Trophoblast cell (in vitro differentiated cells and primary cell): ENCODE measurements at regions not wholly inside any gene's neighbourhood (a gene's known extent, or its start where the extent isn't known, plus 50 kb on each side); places are given as distances from the start of the nearest gene placed in this dataset.
A peak's percentile ranks its signal among the peaks of the same experiment; 100 is the strongest.

Experiments
- DNase-seq, 2 donors: peaks; one replicate each; pipeline ENCODE4 v3.0.0-alpha.2; 2016
- H2AFZ ChIP-seq: 2 replicates; pipeline ENCODE4 v1.6.1; 2013; ENCODE audit warnings: low read length, moderate library complexity, mild to moderate bottlenecking; ENCODE audit not compliant: insufficient read depth, poor library complexity
- H2AK5ac ChIP-seq: 2 replicates; pipeline ENCODE4 v1.6.1; 2013; ENCODE audit warnings: mild to moderate bottlenecking, low read length
- H2BK120ac ChIP-seq: 2 replicates; pipeline ENCODE4 v1.6.1; 2013; ENCODE audit warnings: low read length, mild to moderate bottlenecking, moderate library complexity; ENCODE audit not compliant: insufficient read depth, poor library complexity
- H2BK12ac ChIP-seq: 2 replicates; pipeline ENCODE4 v1.6.1; 2013; ENCODE audit warnings: mild to moderate bottlenecking, low read length, moderate library complexity
- H2BK5ac ChIP-seq: 2 replicates; pipeline ENCODE4 v1.6.1; 2013; ENCODE audit warnings: low read length, low read depth, moderate library complexity, mild to moderate bottlenecking; ENCODE audit not compliant: poor library complexity
- H3K14ac ChIP-seq: 2 replicates; pipeline ENCODE4 v1.6.1; 2013; ENCODE audit warnings: mild to moderate bottlenecking, low read length
- H3K18ac ChIP-seq: 2 replicates; pipeline ENCODE4 v1.6.1; 2013; ENCODE audit warnings: mild to moderate bottlenecking, low read length
- H3K23ac ChIP-seq: 2 replicates; pipeline ENCODE4 v1.6.1; 2013; ENCODE audit warnings: low read length
- H3K27ac ChIP-seq: 2 replicates; pipeline ENCODE4 v1.5.1; 2013; ENCODE audit warnings: low read depth, mild to moderate bottlenecking, inconsistent platforms, low read length, moderate library complexity
- H3K27me3 ChIP-seq: 2 replicates; pipeline ENCODE4 v1.6.1; 2013; ENCODE audit warnings: inconsistent platforms, mild to moderate bottlenecking, low read length, moderate library complexity; ENCODE audit not compliant: insufficient read depth
- H3K36me3 ChIP-seq, 2 experiments: 1 replicate in 1 of 2; 2 replicates in 1 of 2; pipeline ENCODE4 v1.6.1; 2013; ENCODE audit warnings: low read length in 2 of 2, mild to moderate bottlenecking in 2 of 2, moderate library complexity in 1 of 2; ENCODE audit not compliant: insufficient read depth in 2 of 2, control insufficient read depth in 1 of 2
- H3K4ac ChIP-seq: 2 replicates; pipeline ENCODE4 v1.6.1; 2013; ENCODE audit warnings: low read depth, mild to moderate bottlenecking, low read length, moderate library complexity
- H3K4me1 ChIP-seq, 2 experiments: 1 replicate in 1 of 2; 2 replicates in 1 of 2; pipeline ENCODE4 v1.6.1; 2013; ENCODE audit warnings: low read length in 2 of 2, mild to moderate bottlenecking in 2 of 2, moderate library complexity in 1 of 2; ENCODE audit not compliant: insufficient read depth in 2 of 2, control insufficient read depth in 1 of 2
- H3K4me2 ChIP-seq: 2 replicates; pipeline ENCODE4 v1.6.1; 2013; ENCODE audit warnings: inconsistent platforms, mild to moderate bottlenecking, low read length, moderate library complexity
- H3K4me3 ChIP-seq: 2 replicates; pipeline ENCODE4 v1.5.1; 2013; ENCODE audit warnings: mild to moderate bottlenecking, low read depth, low read length, inconsistent platforms
- H3K79me1 ChIP-seq: one replicate; pipeline ENCODE4 v1.6.1; 2013; ENCODE audit warnings: low read length
- H3K79me2 ChIP-seq: 2 replicates; pipeline ENCODE4 v1.6.1; 2013; ENCODE audit warnings: low read length, mild to moderate bottlenecking; ENCODE audit not compliant: control insufficient read depth, insufficient read depth, poor library complexity
- H3K9ac ChIP-seq: 2 replicates; pipeline ENCODE4 v1.6.1; 2013; ENCODE audit warnings: mild to moderate bottlenecking, low read length
- H3K9me3 ChIP-seq: 2 replicates; pipeline ENCODE4 v1.6.1; 2013; ENCODE audit warnings: low read depth, mild to moderate bottlenecking, control low read depth, inconsistent platforms, low read length; ENCODE audit not compliant: insufficient read depth
- H4K12ac ChIP-seq: 2 replicates; pipeline ENCODE4 v1.6.1; 2013; ENCODE audit warnings: low read depth, mild to moderate bottlenecking, low read length, moderate library complexity
- H4K8ac ChIP-seq: 2 replicates; pipeline ENCODE4 v1.6.1; 2013; ENCODE audit warnings: low read depth, mild to moderate bottlenecking, low read length, moderate library complexity
- H4K91ac ChIP-seq: one replicate; pipeline ENCODE4 v1.6.1; 2013; ENCODE audit warnings: low read depth, mild to moderate bottlenecking, low read length, moderate library complexity
- WGBS: extraction: QIAGEN DNeasy Blood & Tissue Kit; methylation state at CpG from one replicate; pipeline ENCODE4 v1.1.7; 2013; ENCODE audit warnings: missing lambda C conversion rate; ENCODE audit not compliant: insufficient read length, insufficient coverage; ENCODE audit errors: extremely low coverage; 5-methylcytosine and 5-hydroxymethylcytosine counted together

DNA sequence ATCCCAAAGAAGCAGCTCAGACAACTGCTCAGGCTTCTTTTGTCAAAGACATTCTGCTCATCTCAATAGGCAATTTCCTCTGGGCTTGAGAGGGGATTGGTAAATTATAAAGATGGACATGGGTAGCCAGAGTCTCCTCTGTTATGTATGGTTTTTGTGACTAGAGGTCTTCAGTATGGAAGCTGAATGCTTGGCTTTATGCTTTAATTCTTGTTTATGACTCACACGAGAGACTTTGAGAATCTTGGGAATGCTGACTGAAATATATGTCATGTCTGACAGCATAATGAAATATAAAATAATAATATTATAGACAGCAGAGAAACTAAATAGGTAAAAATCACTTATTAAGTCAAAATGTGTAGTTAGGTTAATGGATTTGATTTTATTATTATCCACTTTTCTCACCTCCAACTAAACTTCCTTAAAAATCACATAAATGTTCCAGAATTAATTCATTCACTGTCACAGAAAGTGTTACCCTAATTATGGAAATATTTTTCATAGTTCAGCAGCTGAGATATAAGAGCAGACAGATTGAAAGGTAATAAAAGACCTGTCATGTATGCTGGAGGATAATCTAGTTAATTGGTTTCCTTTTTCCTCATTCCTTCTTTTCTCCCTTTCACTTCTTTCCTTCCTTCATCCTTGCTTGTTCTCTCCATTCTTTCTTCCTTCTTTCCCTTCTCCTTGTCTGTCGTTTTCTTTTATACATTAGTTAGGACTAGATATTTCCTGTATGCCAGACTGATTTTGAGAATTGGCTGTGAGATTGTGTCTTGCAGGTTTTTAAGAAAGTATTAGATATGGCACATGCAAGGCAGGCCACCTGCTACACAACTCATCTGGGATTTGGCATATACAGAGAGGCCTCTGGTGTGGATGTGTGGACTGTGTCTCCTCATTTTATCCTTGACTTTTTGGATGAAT is 1866.1 kb upstream of the NUDT12 start:
- Histone ChIP-seq H4K12ac (no peak overlapping the region), H2AFZ (no peak overlapping the region), H3K4me1 (no peaks in the 10 kb centered on the region), H3K27me3 (no peaks in the 10 kb centered on the region), H2BK120ac (no peak overlapping the region), H2AK5ac (no peak overlapping the region), H3K4ac (no peak overlapping the region), H4K8ac (no peak overlapping the region), H3K9me3 (no peaks in the 10 kb centered on the region), H3K18ac (no peak overlapping the region), H3K23ac (no peak overlapping the region), H3K14ac (no peak overlapping the region), H3K79me2 (no peaks in the 10 kb centered on the region), H3K4me2 (no peak overlapping the region), H3K27ac (no peak overlapping the region), H2BK12ac (no peak overlapping the region), H2BK5ac (no peak overlapping the region), H3K9ac (no peak overlapping the region), H3K36me3 (no peaks in the 10 kb centered on the region), H3K4me3 (no peak overlapping the region), H3K79me1 (no peaks in the 10 kb centered on the region), H4K91ac (no peak overlapping the region)
- DNase-seq, result peak in 1 of 2 donors; percentile 55
- no CpG with 5 or more reads among the region's 2 CpGs for WGBS

DNA sequence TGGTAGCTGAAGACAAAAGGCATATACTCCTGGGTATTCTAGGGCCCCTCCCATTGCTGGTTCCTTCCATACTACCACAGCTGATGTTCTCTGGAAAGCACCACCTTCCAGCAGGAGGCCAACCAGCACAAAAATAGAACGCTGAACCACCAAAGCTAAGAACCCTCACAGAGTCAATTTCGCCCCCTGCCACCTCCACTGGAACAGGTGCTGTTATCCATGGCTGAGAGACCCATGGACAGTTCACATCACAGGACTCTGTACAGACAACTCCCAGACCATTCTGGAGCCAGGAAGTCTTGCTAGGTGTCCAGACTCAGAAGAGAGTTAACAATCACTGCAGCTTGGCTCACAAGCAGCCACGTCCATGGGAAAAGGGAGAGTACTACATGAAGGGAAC is 1851.5 kb upstream of the NUDT12 start:
- Histone ChIP-seq H3K23ac (no peak overlapping the region), H3K79me1 (peaks cover 4% of the 10 kb centered on the region), H3K27me3 (no peaks in the 10 kb centered on the region), H3K14ac (no peak overlapping the region), H3K79me2 (no peaks in the 10 kb centered on the region), H3K9ac (no peak overlapping the region), H3K18ac (no peak overlapping the region), H3K36me3 (no peaks in the 10 kb centered on the region), H3K4ac (no peak overlapping the region), H4K91ac (no peak overlapping the region), H2BK120ac (no peak overlapping the region), H3K4me2 (no peak overlapping the region), H3K9me3 (no peaks in the 10 kb centered on the region), H2BK5ac (no peak overlapping the region), H3K27ac (no peak overlapping the region), H2AK5ac (no peak overlapping the region), H3K4me3 (no peak overlapping the region), H2BK12ac (no peak overlapping the region), H4K12ac (no peak overlapping the region), H2AFZ (no peak overlapping the region), H4K8ac (no peak overlapping the region), H3K4me1 (peaks cover 4 to 7% of the 10 kb centered on the region in 2 experiments)
- no peak for DNase-seq
- WGBS, result no CpG with 5 or more reads among the region's 3 CpGs

DNA sequence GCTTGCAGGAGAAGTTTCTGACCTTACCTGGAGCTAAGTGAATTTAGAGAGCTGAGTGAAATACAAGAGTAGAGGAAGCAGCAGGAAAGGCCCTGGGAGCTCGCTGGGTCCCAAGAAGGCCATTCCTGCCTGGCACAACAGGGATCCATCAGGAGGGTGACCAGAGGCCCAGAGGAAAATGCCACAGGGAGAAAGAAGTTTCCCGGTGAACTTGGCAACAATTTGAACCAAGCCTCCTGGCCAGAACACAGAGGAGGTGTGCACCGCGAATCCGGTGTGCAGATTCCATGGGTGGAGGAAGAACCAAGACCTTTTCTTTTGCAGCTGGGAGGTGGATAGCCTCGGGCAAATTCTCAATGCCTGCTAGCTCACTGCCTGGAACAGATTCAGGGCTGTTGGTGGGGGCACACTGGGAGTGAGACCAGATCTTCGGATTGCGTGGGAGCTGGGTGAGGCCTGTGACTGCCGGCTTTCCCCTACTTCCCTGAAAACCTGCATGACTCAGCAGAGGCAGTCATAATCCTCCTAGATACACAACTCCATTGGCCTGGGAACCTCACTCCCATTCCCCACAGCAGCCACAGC is 1850.9 kb upstream of the NUDT12 start:
- no CpG with 5 or more reads among the region's 9 CpGs for WGBS
- H2BK5ac ChIP-seq, result peak overlapping the region; percentile 27
- H4K91ac ChIP-seq, result no peak overlapping the region
- H3K79me1 ChIP-seq, result peaks cover 4% of the 10 kb centered on the region
- H2BK12ac ChIP-seq, result no peak overlapping the region
- no peak overlapping the region for H3K18ac ChIP-seq
- H3K4me3 ChIP-seq, result no peak overlapping the region
- no peaks in the 10 kb centered on the region for H3K9me3 ChIP-seq
- no peaks in the 10 kb centered on the region for H3K79me2 ChIP-seq
- H3K4me1 ChIP-seq, result peaks cover 4 to 7% of the 10 kb centered on the region in 2 experiments
- H3K36me3 ChIP-seq, result no peaks in the 10 kb centered on the region
- no peak overlapping the region for H3K23ac ChIP-seq
- no peak overlapping the region for H3K4ac ChIP-seq
- no peak overlapping the region for H2AK5ac ChIP-seq
- no peak overlapping the region for H3K4me2 ChIP-seq
- no peak overlapping the region for H4K8ac ChIP-seq
- no peaks in the 10 kb centered on the region for H3K27me3 ChIP-seq
- H3K9ac ChIP-seq, result no peak overlapping the region
- H4K12ac ChIP-seq, result no peak overlapping the region
- H3K14ac ChIP-seq, result no peak overlapping the region
- H2BK120ac ChIP-seq, result no peak overlapping the region
- DNase-seq, result peak; percentile 11 to 33
- H3K27ac ChIP-seq, result no peak overlapping the region
- no peak overlapping the region for H2AFZ ChIP-seq

DNA sequence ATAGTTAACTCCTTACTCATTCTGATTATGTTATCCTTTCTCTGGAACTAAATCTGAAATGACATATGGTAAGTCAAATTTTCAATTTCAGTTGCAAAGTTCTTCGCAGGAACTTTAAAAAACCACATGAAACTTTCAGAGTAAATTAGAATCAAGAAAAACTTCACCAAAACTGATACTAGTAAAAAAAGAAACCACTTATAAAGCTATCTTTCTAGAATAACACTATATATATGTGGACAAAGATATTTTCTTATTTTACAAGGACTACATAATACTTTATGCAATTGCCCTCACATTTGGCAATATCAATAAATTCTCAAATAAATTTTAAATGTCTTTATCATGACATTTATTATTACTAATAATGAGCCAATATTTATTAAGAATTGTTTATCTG is 1847.1 kb upstream of the NUDT12 start:
- Histone ChIP-seq H2BK5ac (no peak overlapping the region), H3K27me3 (no peaks in the 10 kb centered on the region), H3K4me2 (no peak overlapping the region), H3K36me3 (no peaks in the 10 kb centered on the region), H2BK12ac (no peak overlapping the region), H3K14ac (no peak overlapping the region), H3K9me3 (no peaks in the 10 kb centered on the region), H3K27ac (no peak overlapping the region), H3K79me2 (no peaks in the 10 kb centered on the region), H3K9ac (no peak overlapping the region), H3K23ac (no peak overlapping the region), H2AFZ (no peak overlapping the region), H3K4me3 (no peak overlapping the region), H2BK120ac (no peak overlapping the region), H3K4ac (no peak overlapping the region), H4K91ac (no peak overlapping the region), H4K8ac (no peak overlapping the region), H3K79me1 (peaks cover 4% of the 10 kb centered on the region), H2AK5ac (no peak overlapping the region), H3K4me1 (peaks cover 4 to 7% of the 10 kb centered on the region in 2 experiments), H4K12ac (no peak overlapping the region), H3K18ac (no peak overlapping the region)
- DNase-seq, result no peak
- WGBS, result no CpG with 5 or more reads among the region's 1 CpG
